Neuronal stem cell (in vitro differentiated cells): ENCODE measurements at regions not wholly inside any gene's neighbourhood (a gene's known extent, or its start where the extent isn't known, plus 50 kb on each side); places are given as distances from the start of the nearest gene placed in this dataset.

Experiments used
- DNase-seq: peaks from one replicate; pipeline ENCODE4 v3.0.0-alpha.2; 2013; ENCODE audit warnings: low spot score
- H2AFZ ChIP-seq: one replicate; pipeline ENCODE4 v1.6.1; 2013; ENCODE audit warnings: mild to moderate bottlenecking, low read length, inconsistent platforms
- H2AK5ac ChIP-seq: 2 replicates; pipeline ENCODE4 v1.6.1; 2013; ENCODE audit warnings: low read depth, mild to moderate bottlenecking, inconsistent platforms, low read length, moderate library complexity, mixed read lengths
- H2BK120ac ChIP-seq: 2 replicates; pipeline ENCODE4 v1.6.1; 2013; ENCODE audit warnings: low read depth, mild to moderate bottlenecking, inconsistent platforms, low read length, moderate library complexity, mixed read lengths
- H2BK12ac ChIP-seq: one replicate; pipeline ENCODE4 v1.6.1; 2013; ENCODE audit warnings: low read length, inconsistent platforms
- H2BK15ac ChIP-seq: 2 replicates; pipeline ENCODE4 v1.6.1; 2013; ENCODE audit warnings: mild to moderate bottlenecking, low read length, inconsistent platforms, mixed read lengths
- H2BK5ac ChIP-seq: one replicate; pipeline ENCODE4 v1.6.1; 2013; ENCODE audit warnings: inconsistent platforms, mild to moderate bottlenecking, low read length, moderate library complexity
- H3K14ac ChIP-seq: one replicate; pipeline ENCODE4 v1.6.1; 2013; ENCODE audit warnings: low read length, inconsistent platforms
- H3K18ac ChIP-seq: 2 replicates; pipeline ENCODE4 v1.6.1; 2013; ENCODE audit warnings: low read length, inconsistent platforms
- H3K23ac ChIP-seq: 2 replicates; pipeline ENCODE4 v1.6.1; 2013; ENCODE audit warnings: low read depth, mild to moderate bottlenecking, mixed read lengths, low read length, inconsistent platforms; ENCODE audit not compliant: poor library complexity
- H3K27ac ChIP-seq: replicated peaks from 3 replicates; pipeline ENCODE4 v1.5.1; 2013; ENCODE audit warnings: low read length, inconsistent platforms
- H3K27me3 ChIP-seq, 3 experiments: 2 replicates each; pipeline ENCODE4 v1.6.1; 2013; ENCODE audit warnings: low read length in 3 of 3, mild to moderate bottlenecking in 2 of 3, inconsistent platforms in 1 of 3, low read depth in 1 of 3, mixed read lengths in 1 of 3, moderate library complexity in 1 of 3; ENCODE audit not compliant: control insufficient read depth in 3 of 3, insufficient read depth in 3 of 3
- H3K36me3 ChIP-seq, 2 donors: replicated peaks in 1 of 2; 2 replicates each; pipeline ENCODE4 v1.6.1; 2013; ENCODE audit warnings: low read length in 2 of 2; ENCODE audit not compliant: control insufficient read depth in 2 of 2, insufficient read depth in 2 of 2
- H3K4ac ChIP-seq: 2 replicates; pipeline ENCODE4 v1.6.1; 2013; ENCODE audit warnings: inconsistent platforms, mild to moderate bottlenecking, low read length, moderate library complexity
- H3K4me1 ChIP-seq, 2 donors: 1 replicate in 1 of 2; 2 replicates in 1 of 2; pipeline ENCODE4 v1.6.1; 2013; ENCODE audit warnings: low read length in 2 of 2, low read depth in 1 of 2; ENCODE audit not compliant: control insufficient read depth in 2 of 2, insufficient read depth in 1 of 2
- H3K4me2 ChIP-seq: one replicate; pipeline ENCODE4 v1.6.1; 2013; ENCODE audit warnings: mild to moderate bottlenecking, low read length, inconsistent platforms; ENCODE audit not compliant: insufficient read depth, poor library complexity, severe bottlenecking
- H3K4me3 ChIP-seq, 2 donors: 2 replicates each; pipeline ENCODE4 v1.5.1; 2013; ENCODE audit warnings: low read length in 2 of 2, mild to moderate bottlenecking in 2 of 2, inconsistent platforms in 1 of 2, moderate library complexity in 1 of 2
- H3K79me1 ChIP-seq: one replicate; pipeline ENCODE4 v1.6.1; 2013; ENCODE audit warnings: low read depth, mild to moderate bottlenecking, inconsistent platforms, low read length, moderate library complexity
- H3K9ac ChIP-seq: one replicate; pipeline ENCODE4 v1.6.1; 2013; ENCODE audit warnings: mild to moderate bottlenecking, low read depth, low read length, inconsistent platforms; ENCODE audit not compliant: poor library complexity
- H3K9me3 ChIP-seq, 2 donors: replicated peaks in 1 of 2; 2 replicates each; pipeline versions ENCODE3 to v1.6.1; 2013; ENCODE audit warnings: low read length in 2 of 2, mild to moderate bottlenecking in 2 of 2, inconsistent platforms in 1 of 2, low read depth in 1 of 2, mixed read lengths in 1 of 2, moderate library complexity in 1 of 2; ENCODE audit not compliant: control insufficient read depth in 2 of 2, insufficient read depth in 1 of 2
- H4K8ac ChIP-seq: one replicate; pipeline ENCODE4 v1.6.1; 2013; ENCODE audit warnings: low read depth, mild to moderate bottlenecking, inconsistent platforms, low read length, moderate library complexity
- H4K91ac ChIP-seq: one replicate; pipeline ENCODE4 v1.6.1; 2013; ENCODE audit warnings: low read length, low read depth, mild to moderate bottlenecking, inconsistent platforms; ENCODE audit not compliant: poor library complexity
- WGBS, 2 donors: extraction: QIAGEN DNeasy Blood & Tissue Kit; methylation state at CpG; one replicate each; pipeline ENCODE4 v1.1.7; 2013; ENCODE audit warnings: missing lambda C conversion rate in 2 of 2, mixed read lengths in 1 of 2; ENCODE audit not compliant: insufficient read length in 2 of 2, insufficient replicate concordance in 1 of 2; ENCODE audit errors: extremely low coverage in 2 of 2; 5-methylcytosine and 5-hydroxymethylcytosine counted together

DNA sequence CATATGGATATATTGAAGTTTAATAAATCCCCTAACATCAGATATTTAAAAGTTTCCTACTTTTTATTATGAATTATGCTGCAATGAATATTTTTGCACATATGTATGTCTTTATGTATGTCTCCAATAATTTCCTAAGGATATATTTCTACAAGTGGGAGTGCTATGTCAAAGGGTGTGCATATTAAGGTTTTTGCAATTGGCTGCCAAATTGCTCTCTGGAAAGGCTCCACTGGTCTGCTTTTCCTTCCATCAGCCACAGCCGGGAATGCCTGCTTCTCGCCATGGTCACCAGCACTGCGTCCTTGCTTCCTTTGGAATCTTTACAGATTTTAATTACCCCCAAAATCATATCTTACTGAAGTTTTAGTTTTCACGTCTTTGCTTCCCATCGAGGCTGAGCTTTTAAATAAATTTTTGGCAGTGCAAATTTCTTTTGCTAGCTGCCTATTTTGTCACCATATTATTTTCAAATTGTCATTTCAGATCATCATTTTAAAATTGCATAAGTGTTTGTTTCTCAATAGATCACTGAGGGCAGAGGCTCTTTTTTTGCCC is 221.7 kb downstream of the SNX19 start:
- DNase-seq: no peak
- Histone ChIP-seq H2BK5ac (no peak overlapping the region), H2BK12ac (no peak overlapping the region), H3K4me2 (no peak overlapping the region), H2AFZ (no peak overlapping the region), H3K27me3 (no peaks in the 10 kb centered on the region), H3K4me3 (no peak overlapping the region), H4K8ac (no peak overlapping the region), H3K9ac (no peak overlapping the region), H3K18ac (no peak overlapping the region), H2BK120ac (no peak overlapping the region), H2AK5ac (no peak overlapping the region), H2BK15ac (no peak overlapping the region), H3K79me1 (no peaks in the 10 kb centered on the region), H3K4me1 (peaks cover 0 to 5% of the 10 kb centered on the region in 2 donors), H3K9me3 (no peaks in the 10 kb centered on the region), H3K14ac (no peak overlapping the region), H3K27ac (no peak overlapping the region), H3K36me3 (no peaks in the 10 kb centered on the region), H3K4ac (no peak overlapping the region), H3K23ac (no peak overlapping the region), H4K91ac (no peak overlapping the region)
- no CpG with 5 or more reads among the region's 5 CpGs for WGBS, 2 donors

DNA sequence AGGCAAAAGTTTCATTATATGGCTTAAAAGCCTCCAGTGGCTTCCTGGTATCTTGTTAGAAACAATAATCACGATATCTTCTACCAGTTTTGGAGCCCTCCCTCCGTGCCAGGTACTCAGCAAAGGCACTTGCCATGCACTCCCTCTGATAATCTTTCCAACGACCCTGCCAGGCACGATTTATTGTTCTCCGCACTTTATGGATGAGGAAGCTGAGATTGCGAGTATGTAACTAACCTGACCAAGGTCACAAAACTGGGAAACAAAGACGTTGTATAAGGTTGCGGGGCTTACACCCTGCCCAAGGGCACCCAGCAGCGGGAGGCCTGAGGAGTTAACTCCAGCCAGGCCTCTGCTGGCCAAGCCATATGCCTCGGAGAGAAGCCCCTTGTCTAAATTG is 218.1 kb downstream of the SNX19 start:
- no CpG with 5 or more reads among the region's 10 CpGs for WGBS, 2 donors
- Histone ChIP-seq H3K79me1 (no peaks in the 10 kb centered on the region), H4K91ac (no peak overlapping the region)

DNA sequence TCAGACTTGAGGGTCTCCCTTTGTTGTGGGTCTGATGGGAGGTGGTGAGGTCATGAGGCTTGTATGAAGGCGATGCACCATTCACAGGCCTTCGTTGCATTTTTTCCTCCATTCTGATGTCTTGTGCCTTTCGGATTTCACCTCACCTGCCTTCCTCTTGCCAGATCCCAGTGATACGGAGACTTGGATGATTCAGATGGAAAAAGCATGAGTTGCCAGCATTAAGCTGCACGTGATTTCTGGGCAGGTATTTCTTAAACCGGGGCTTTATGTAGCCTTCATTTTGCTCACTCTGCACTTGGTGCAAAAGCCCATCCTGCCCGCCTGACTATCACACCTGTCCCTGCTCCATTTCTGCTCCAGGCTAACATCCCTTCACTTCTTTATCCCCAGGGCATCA is 216.7 kb downstream of the SNX19 start:
- H2AK5ac ChIP-seq: no peak overlapping the region
- H3K79me1 ChIP-seq: no peaks in the 10 kb centered on the region
- H3K4me2 ChIP-seq: no peak overlapping the region
- H3K36me3 ChIP-seq: no peaks in the 10 kb centered on the region
- no peak overlapping the region for H2BK5ac ChIP-seq
- no peak overlapping the region for H2BK15ac ChIP-seq
- no peaks in the 10 kb centered on the region for H3K9me3 ChIP-seq
- DNase-seq: no peak
- H3K14ac ChIP-seq: no peak overlapping the region
- H4K8ac ChIP-seq: no peak overlapping the region
- peaks cover 0 to 3% of the 10 kb centered on the region in 2 donors for H3K4me1 ChIP-seq
- no peak overlapping the region for H2BK12ac ChIP-seq
- H3K27ac ChIP-seq: no peak overlapping the region
- H2AFZ ChIP-seq: no peak overlapping the region
- no peak overlapping the region for H4K91ac ChIP-seq
- no peak overlapping the region for H3K9ac ChIP-seq
- H3K4ac ChIP-seq: no peak overlapping the region
- no peak overlapping the region for H3K23ac ChIP-seq
- no peak overlapping the region for H2BK120ac ChIP-seq
- H3K27me3 ChIP-seq: no peaks in the 10 kb centered on the region
- H3K4me3 ChIP-seq: no peak overlapping the region
- no peak overlapping the region for H3K18ac ChIP-seq
- no CpG with 5 or more reads among the region's 7 CpGs for WGBS, 2 donors

More for the DNA sequence above, 218.1 kb downstream of the SNX19 start:
- H2BK120ac ChIP-seq: no peak overlapping the region
- H3K4me1 ChIP-seq: peaks cover 0 to 5% of the 10 kb centered on the region in 2 donors
- no peak overlapping the region for H3K14ac ChIP-seq
- no peak overlapping the region for H2AK5ac ChIP-seq
- no peak overlapping the region for H4K8ac ChIP-seq
- H3K9me3 ChIP-seq: no peaks in the 10 kb centered on the region
- H3K23ac ChIP-seq: no peak overlapping the region
- H2BK12ac ChIP-seq: no peak overlapping the region
- DNase-seq: no peak
- H3K18ac ChIP-seq: no peak overlapping the region
- H3K9ac ChIP-seq: no peak overlapping the region
- H2BK5ac ChIP-seq: no peak overlapping the region
- no peak overlapping the region for H3K4me2 ChIP-seq
- H3K27ac ChIP-seq: no peak overlapping the region
- H3K27me3 ChIP-seq: no peaks in the 10 kb centered on the region
- no peak overlapping the region for H2BK15ac ChIP-seq
- H2AFZ ChIP-seq: no peak overlapping the region
- H3K4me3 ChIP-seq: no peak overlapping the region
- H3K4ac ChIP-seq: no peak overlapping the region
- no peaks in the 10 kb centered on the region for H3K36me3 ChIP-seq

DNA sequence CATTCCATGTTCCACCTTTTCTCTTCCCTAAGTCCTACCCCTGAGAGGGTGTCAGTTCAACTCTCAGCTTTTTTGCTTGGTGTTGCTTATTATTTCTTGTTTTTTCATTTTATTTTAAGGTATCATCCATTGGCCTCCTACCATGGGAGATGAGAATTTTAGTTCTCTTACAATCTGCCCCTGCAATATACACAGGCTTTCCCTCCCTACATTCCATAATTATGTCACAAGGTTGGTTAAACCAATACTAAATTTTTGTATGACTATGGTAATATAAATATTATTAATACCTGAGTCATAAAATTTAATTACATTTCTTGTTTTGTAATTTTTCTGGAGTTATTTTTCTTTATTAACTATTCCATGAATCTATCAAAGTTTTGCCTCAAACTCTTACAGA is 216.2 kb downstream of the SNX19 start:
- H2BK5ac ChIP-seq: no peak overlapping the region
- no peak overlapping the region for H3K14ac ChIP-seq
- H3K4me2 ChIP-seq: no peak overlapping the region
- H4K8ac ChIP-seq: no peak overlapping the region
- no peaks in the 10 kb centered on the region for H3K9me3 ChIP-seq
- H2BK120ac ChIP-seq: no peak overlapping the region
- no peaks in the 10 kb centered on the region for H3K27me3 ChIP-seq
- no peak for DNase-seq
- no peak overlapping the region for H2BK12ac ChIP-seq
- no peak overlapping the region for H2BK15ac ChIP-seq
- H3K36me3 ChIP-seq: no peaks in the 10 kb centered on the region
- H3K18ac ChIP-seq: no peak overlapping the region
- no peak overlapping the region for H3K4me3 ChIP-seq
- no peak overlapping the region for H3K9ac ChIP-seq
- H4K91ac ChIP-seq: no peak overlapping the region
- H2AK5ac ChIP-seq: no peak overlapping the region
- H2AFZ ChIP-seq: no peak overlapping the region
- H3K23ac ChIP-seq: no peak overlapping the region
- H3K4me1 ChIP-seq: peaks cover 0 to 3% of the 10 kb centered on the region in 2 donors
- no peak overlapping the region for H3K27ac ChIP-seq
- no peak overlapping the region for H3K4ac ChIP-seq
- no peaks in the 10 kb centered on the region for H3K79me1 ChIP-seq
